Colonic mucosa (tissue), 4 donors: ENCODE measurements at regions not wholly inside any gene's neighbourhood (a gene's known extent, or its start where the extent isn't known, plus 50 kb on each side); places are given as distances from the start of the nearest gene placed in this dataset.

ENCODE experiments used
- DNase-seq: peaks from one replicate; pipeline ENCODE4 v3.0.0-alpha.2; 2020
- H3K27ac ChIP-seq: fragments of 200-600 bp; one replicate; pipeline ENCODE4 v1.8.0; 2021
- H3K27me3 ChIP-seq: fragments of 200-600 bp; one replicate; pipeline ENCODE4 v1.8.0; 2021
- H3K36me3 ChIP-seq: fragments of 200-600 bp; one replicate; pipeline ENCODE4 v1.8.0; 2021
- H3K4me1 ChIP-seq: fragments of 200-600 bp; one replicate; pipeline ENCODE4 v1.8.0; 2021; ENCODE audit warnings: mild to moderate bottlenecking
- H3K4me3 ChIP-seq: fragments of 200-600 bp; one replicate; pipeline ENCODE4 v1.8.0; 2021
- H3K9ac ChIP-seq, 2 donors: one replicate each; pipeline ENCODE4 v1.7.0; 2013; ENCODE audit warnings: control low read depth in 2 of 2, low read depth in 2 of 2, low read length in 2 of 2
- H3K9me3 ChIP-seq: fragments of 200-600 bp; one replicate; pipeline ENCODE4 v1.8.0; 2021
- CTCF ChIP-seq: fragments of 200-600 bp; IDR thresholded peaks from one replicate; pipeline ENCODE4 v1.8.0; 2022; ENCODE audit warnings: antibody characterized with exemption, mild to moderate bottlenecking
- intact Hi-C: fragments of 100-400 bp; cut with DNase I; formaldehyde crosslinking; loops from one replicate; pipeline ENCODE4 v1.14.1; 2022
- donor health status: healthy.
- donor health status: DM: no; HTN: no; CAD: no.
- donor health status: DM: no; HTN: no; CAD: no.

DNA sequence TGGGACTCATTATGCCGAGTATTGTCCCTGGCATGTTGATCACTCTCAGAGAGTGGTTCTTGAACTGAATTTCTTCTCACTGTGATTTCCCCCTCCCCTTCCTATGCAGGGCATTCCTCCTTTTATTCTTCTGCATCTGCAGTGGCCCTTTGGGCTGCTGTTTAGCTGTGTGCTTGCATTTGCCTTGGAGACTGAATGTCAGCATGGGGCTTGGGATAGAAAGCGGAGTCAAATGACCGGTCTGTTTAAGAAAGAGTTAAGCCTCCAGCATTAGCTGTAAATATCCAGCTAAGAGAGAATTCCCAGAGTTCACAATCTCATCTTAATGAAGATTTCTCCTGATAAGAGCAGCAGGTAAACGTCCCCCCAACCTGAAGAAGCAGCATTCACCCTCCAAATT, 65.6 kb upstream of the RMST start:
- H3K9me3 ChIP-seq: no peaks in the 10 kb centered on the region
- H3K27ac ChIP-seq: no peak overlapping the region
- H3K36me3 ChIP-seq: no peaks in the 10 kb centered on the region
- no peaks in the 10 kb centered on the region for H3K4me1 ChIP-seq
- no peak overlapping the region for H3K4me3 ChIP-seq
- no peak for DNase-seq
- H3K9ac ChIP-seq: no peak overlapping the region
- no peak for TF ChIP-seq CTCF
- intact Hi-C loops: no loop called here
- H3K27me3 ChIP-seq: no peaks in the 10 kb centered on the region

GRCh38 chr12:97398704-97399103, 63.9 kb upstream of the RMST start:
- no peaks in the 10 kb centered on the region for H3K9me3 ChIP-seq
- no peak overlapping the region for H3K9ac ChIP-seq
- intact Hi-C loops: no loop called here
- H3K4me1 ChIP-seq: no peaks in the 10 kb centered on the region
- no peak for DNase-seq
- no peak overlapping the region for H3K27ac ChIP-seq
- H3K36me3 ChIP-seq: no peaks in the 10 kb centered on the region
- H3K4me3 ChIP-seq: no peak overlapping the region
- no peak for TF ChIP-seq CTCF
- H3K27me3 ChIP-seq: no peaks in the 10 kb centered on the region

- Histone ChIP-seq H3K4me3 (no peak overlapping the region), H3K36me3 (no peaks in the 10 kb centered on the region), H3K27ac (no peak overlapping the region), H3K9ac (no peak overlapping the region), H3K4me1 (no peaks in the 10 kb centered on the region), H3K27me3 (no peaks in the 10 kb centered on the region), H3K9me3 (no peaks in the 10 kb centered on the region)
- no peak for TF ChIP-seq CTCF
- no peak for DNase-seq
- intact Hi-C loops: loop anchor here (10.0 kb wide), 1 partner anchor 259 kb away; no protein-coding TSS in a partner anchor
These were observed 58.5 kb upstream of the RMST start for GRCh38 chr12:97404093-97404492.

GRCh38 chr12:97404543-97404942, 58.1 kb upstream of the RMST start:
- Histone ChIP-seq H3K27me3 (no peaks in the 10 kb centered on the region), H3K9ac (no peak overlapping the region), H3K4me1 (no peaks in the 10 kb centered on the region), H3K36me3 (no peaks in the 10 kb centered on the region), H3K9me3 (no peaks in the 10 kb centered on the region), H3K4me3 (no peak overlapping the region), H3K27ac (no peak overlapping the region)
- intact Hi-C loops: loop anchor here (10.0 kb wide), 1 partner anchor 260 kb away; no protein-coding TSS in a partner anchor
- peak; percentile 55 for TF ChIP-seq CTCF
- DNase-seq: peak; percentile 20

DNA sequence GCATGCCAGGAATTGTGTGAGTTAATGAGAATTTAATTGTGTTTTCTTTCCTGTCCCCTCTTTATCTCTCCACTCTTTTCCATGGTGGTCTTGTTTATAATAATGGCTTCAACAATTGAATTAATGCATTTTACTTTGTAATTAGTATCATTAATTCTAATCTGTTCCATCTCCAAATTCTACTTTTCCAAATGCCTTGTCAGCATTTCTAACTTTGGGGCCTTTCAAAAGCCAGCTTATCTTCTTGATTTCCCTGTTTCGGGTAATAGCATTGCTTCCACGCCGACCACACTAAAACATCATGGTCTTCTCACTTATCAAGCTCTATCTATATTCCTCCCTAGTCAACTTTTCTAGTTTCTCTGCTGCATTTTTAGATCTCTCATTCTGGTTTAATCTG, 54.2 kb upstream of the RMST start:
- H3K27ac ChIP-seq: no peak overlapping the region
- no peaks in the 10 kb centered on the region for H3K4me1 ChIP-seq
- no peak for TF ChIP-seq CTCF
- no peak for DNase-seq
- intact Hi-C loops: loop anchor here (10.0 kb wide), 1 partner anchor 264 kb away; no protein-coding TSS in a partner anchor
- no peaks in the 10 kb centered on the region for H3K36me3 ChIP-seq
- H3K9me3 ChIP-seq: no peaks in the 10 kb centered on the region
- no peak overlapping the region for H3K9ac ChIP-seq
- H3K27me3 ChIP-seq: no peaks in the 10 kb centered on the region
- H3K4me3 ChIP-seq: no peak overlapping the region

DNA sequence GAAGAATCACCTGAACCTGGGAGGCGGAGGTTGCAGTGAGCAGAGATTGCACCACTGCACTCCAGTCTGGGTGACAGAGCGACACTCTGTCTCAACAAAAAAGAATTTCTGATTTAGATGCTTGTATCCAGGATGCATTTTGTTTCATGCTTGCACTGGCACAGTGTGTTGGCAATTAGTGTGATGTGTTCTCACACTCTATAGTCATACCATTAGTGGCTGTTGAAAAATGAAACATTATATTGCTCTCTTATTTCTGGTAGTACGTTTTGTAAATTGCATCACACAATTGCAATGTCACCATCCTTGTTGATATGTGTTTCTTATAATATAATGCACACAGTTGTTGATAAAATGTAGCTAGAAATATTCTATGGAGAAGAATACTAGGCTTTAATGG, 51.3 kb upstream of the RMST start:
- H3K9ac ChIP-seq: no peak overlapping the region
- no peaks in the 10 kb centered on the region for H3K36me3 ChIP-seq
- H3K4me3 ChIP-seq: no peak overlapping the region
- no peak overlapping the region for H3K27ac ChIP-seq
- no peak for DNase-seq
- no peak for TF ChIP-seq CTCF
- no peaks in the 10 kb centered on the region for H3K27me3 ChIP-seq
- no peaks in the 10 kb centered on the region for H3K4me1 ChIP-seq
- H3K9me3 ChIP-seq: no peaks in the 10 kb centered on the region
- intact Hi-C loops: no loop called here
